K562 (cell line): ENCODE measurements at regions not wholly inside any gene's neighbourhood (a gene's known extent, or its start where the extent isn't known, plus 50 kb on each side); places are given as distances from the start of the nearest gene placed in this dataset.
A peak's percentile ranks its signal among the peaks of the same experiment; 100 is the strongest.
"Not testable (repeated sequence)": the region's sequence is repeated elsewhere in the genome, so short reads cannot be mapped to it uniquely, and the experiment has no call there.

Experiments used
- ATAC-seq: fragments of 200-7000 bp; cut with Tn5 transposase; 3 replicates; pipeline ENCODE4 v1.9.1; 2020; ENCODE audit warnings: moderate library complexity
- BruUV-seq: library from RNA; stranded (reverse); fragments of 400-500 nt; replicated peaks from 2 replicates; lab custom pipeline; 2021; lab: Mats Ljungman, UMichigan
- CTCF ChIA-PET: fragments of 300-600 bp; formaldehyde crosslinking; extraction: SDS; loops from one replicate; lab custom pipeline; 2021; ENCODE audit warnings: low intra/inter-chr PET ratio; lab: Yijun Ruan, JAX
- POLR2A ChIA-PET: fragments of 300-600, 350-650 bp; sonication (Branson Sonifier 250); formaldehyde crosslinking; extraction: SDS; loops from one replicate; lab custom pipeline; 2021; ENCODE audit warnings: antibody characterized with exemption, inconsistent platforms; lab: Yijun Ruan, JAX
- DNase-seq, 4 experiments: peaks; one replicate each; pipeline versions ENCODE4 v3.0.0 to v3.0.0-alpha.2; 2011 to 2018; ENCODE audit warnings: low spot score in 3 of 4, mixed read lengths in 3 of 4; ENCODE audit errors: extremely low read depth in 1 of 4
- FAIRE-seq: peaks from 2 replicates; lab custom pipeline; 2011; peaks lifted over from hg19 to GRCh38; lab: Jason Lieb, UNC
- H2AFZ ChIP-seq: 2 replicates; pipeline ENCODE4 v1.6.0; 2011; ENCODE audit warnings: low read depth, low read length, control low read depth, inconsistent platforms
- H3K27ac ChIP-seq: fragments of 200-600 bp; 3 replicates; pipeline ENCODE4 v1.8.0; 2011; ENCODE audit warnings: low read depth, mild to moderate bottlenecking, control low read depth, inconsistent platforms, low read length, moderate library complexity, mixed read lengths; ENCODE audit errors: extremely low read depth
- H3K27me3 ChIP-seq, 2 experiments: fragments of 300-600 bp in 1 of 2; 2 replicates in 1 of 2; 3 replicates in 1 of 2; pipeline versions ENCODE4 v1.6.0 to v1.8.0; 2011; ENCODE audit warnings: inconsistent platforms in 2 of 2, low read length in 2 of 2, mild to moderate bottlenecking in 1 of 2, mixed read lengths in 1 of 2, moderate library complexity in 1 of 2; ENCODE audit not compliant: control insufficient read depth in 2 of 2, insufficient read depth in 2 of 2
- H3K36me3 ChIP-seq: fragments of 300-600 bp; 3 replicates; pipeline ENCODE4 v1.8.0; 2011; ENCODE audit warnings: mild to moderate bottlenecking, low read length, inconsistent platforms; ENCODE audit not compliant: control insufficient read depth, insufficient read depth
- H3K4me1 ChIP-seq, 2 experiments: fragments of 200-600 bp in 1 of 2; replicated peaks in 1 of 2; 2 replicates in 1 of 2; 3 replicates in 1 of 2; pipeline versions ENCODE4 v1.5.1 to v1.8.0; 2011; ENCODE audit warnings: inconsistent platforms in 2 of 2, low read length in 2 of 2, mild to moderate bottlenecking in 1 of 2, mixed read lengths in 1 of 2, moderate library complexity in 1 of 2; ENCODE audit not compliant: control insufficient read depth in 2 of 2, insufficient read depth in 2 of 2
- H3K4me2 ChIP-seq: 2 replicates; pipeline ENCODE4 v1.6.1; 2011; ENCODE audit warnings: low read length, control low read depth, inconsistent platforms, mixed read lengths; ENCODE audit not compliant: insufficient read depth
- H3K4me3 ChIP-seq: fragments of 200-600 bp; sonication (generic), shearing (Covaris generic); 2 replicates; pipeline ENCODE4 v1.5.1; 2016; ENCODE audit warnings: control low read depth, inconsistent platforms
- H3K79me2 ChIP-seq: fragments of 200-600 bp; 3 replicates; pipeline ENCODE4 v1.8.0; 2011; ENCODE audit warnings: low read length, inconsistent platforms; ENCODE audit not compliant: control insufficient read depth, insufficient read depth
- H3K9ac ChIP-seq, 2 experiments: 2 replicates each; pipeline versions ENCODE4 v1.6.0 to v1.6.1; 2011; ENCODE audit warnings: low read depth in 2 of 2, low read length in 2 of 2, control low read depth in 1 of 2, inconsistent platforms in 1 of 2, mild to moderate bottlenecking in 1 of 2, mixed read lengths in 1 of 2; ENCODE audit not compliant: insufficient read depth in 1 of 2
- H3K9me1 ChIP-seq: one replicate; pipeline ENCODE4 v1.6.0; 2011; ENCODE audit warnings: inconsistent platforms, mild to moderate bottlenecking, low read length, moderate library complexity; ENCODE audit not compliant: control insufficient read depth, insufficient read depth
- H3K9me3 ChIP-seq: replicated peaks from 2 replicates; pipeline ENCODE4 v1.5.1; 2011; ENCODE audit warnings: low read depth, low read length, inconsistent platforms; ENCODE audit not compliant: control insufficient read depth, insufficient read depth
- H4K20me1 ChIP-seq: replicated peaks from 2 replicates; pipeline ENCODE4 v1.6.1; 2011; ENCODE audit warnings: low read length, inconsistent platforms, mixed read lengths; ENCODE audit not compliant: control insufficient read depth, insufficient read depth
- ATF2 ChIP-seq: sonication (generic); formaldehyde crosslinking; IDR thresholded peaks from 2 replicates; pipeline ENCODE4 v1.8.1; 2022; ENCODE audit warnings: missing genetic modification reagents
- FOXK2 ChIP-seq, 2 experiments: fragments of 450-650 bp; IDR thresholded peaks in 1 of 2; conservative IDR thresholded peaks in 1 of 2; 2 replicates each; pipeline ENCODE4 v1.6.1; 2016; ENCODE audit warnings: low read depth in 2 of 2, mild to moderate bottlenecking in 1 of 2
- NR2C1 ChIP-seq, 2 experiments: fragments of 450-650 bp; IDR thresholded peaks; 2 replicates each; pipeline ENCODE4 v1.6.1; 2017; ENCODE audit warnings: mild to moderate bottlenecking in 2 of 2, antibody characterized with exemption in 1 of 2, inconsistent platforms in 1 of 2, missing compliant biosample characterization in 1 of 2, missing genetic modification characterization in 1 of 2
- NR2C2 ChIP-seq, 2 experiments: fragments of 200-800 bp in 1 of 2; sonication (Bioruptor generic) in 1 of 2; sonication (generic) in 1 of 2; formaldehyde crosslinking in 1 of 2; IDR thresholded peaks; 2 replicates each; pipeline versions ENCODE4 v1.6.1 to v1.8.0; 2016 to 2022; ENCODE audit warnings: mild to moderate bottlenecking in 1 of 2, missing compliant biosample characterization in 1 of 2, missing genetic modification characterization in 1 of 2, missing genetic modification reagents in 1 of 2
- SMARCE1 ChIP-seq: fragments of 450-650 bp; IDR thresholded peaks from 2 replicates; pipeline ENCODE4 v1.7.1; 2016; ENCODE audit warnings: mild to moderate bottlenecking
- SOX6 ChIP-seq: fragments of 450-650 bp; IDR thresholded peaks from 2 replicates; pipeline ENCODE4 v1.6.1; 2014; ENCODE audit warnings: mild to moderate bottlenecking
- SPI1 ChIP-seq: IDR thresholded peaks from 2 replicates; pipeline ENCODE4 v1.6.1; 2011; ENCODE audit warnings: low read depth, low read length, control low read depth, borderline replicate concordance
- ZBED1 ChIP-seq: IDR thresholded peaks from 2 replicates; pipeline ENCODE4 v1.6.1; 2014
- ZNF263 ChIP-seq: sonication (generic); formaldehyde crosslinking; IDR thresholded peaks from 2 replicates; pipeline ENCODE4 v1.8.0; 2022; ENCODE audit warnings: mild to moderate bottlenecking, missing genetic modification reagents, borderline replicate concordance
- WGBS: fragments of 100-300 bp; shearing (Covaris generic); methylation state at CpG from one replicate; pipeline ENCODE4 v1.1.6; 2016; ENCODE audit warnings: low coverage, mixed read lengths; ENCODE audit not compliant: insufficient coverage; ENCODE audit errors: missing lambda C conversion rate; 5-methylcytosine and 5-hydroxymethylcytosine counted together
- in situ Hi-C: fragments of 300-500 bp; cut with MboI; formaldehyde crosslinking; loops from 4 replicates; pipeline ENCODE4 v1.15.0; 2018; ENCODE audit warnings: inconsistent platforms, mixed read lengths
- intact Hi-C: fragments of 100-400 bp; cut with micrococcal nuclease; formaldehyde crosslinking; loops from 2 replicates; pipeline ENCODE4 v1.14.2; 2022
- TF ChIP-seq, protein P1 (sequence below): fragments of 450-650 bp; IDR thresholded peaks from 2 replicates; pipeline ENCODE4 v1.6.1; 2016

DNA sequence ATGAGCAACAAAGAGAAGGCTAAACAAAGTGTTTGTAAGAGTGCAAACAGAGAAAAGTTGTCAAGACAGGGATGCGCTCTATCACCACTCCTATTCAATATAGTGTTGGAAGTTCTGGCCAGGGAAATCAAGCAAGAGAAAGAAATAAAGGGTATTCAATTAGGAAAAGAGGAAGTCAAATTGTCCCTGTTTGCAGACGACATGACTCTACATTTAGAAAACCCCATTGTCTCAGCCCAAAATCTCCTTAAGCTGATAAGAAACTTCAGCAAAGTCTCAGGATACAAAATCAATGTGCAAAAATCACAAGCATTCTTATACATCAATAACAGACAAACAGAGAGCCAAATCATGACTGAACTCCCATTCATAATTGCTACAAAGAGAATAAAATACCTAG is 143.4 kb upstream of the POGK start:
- H3K9ac ChIP-seq, in situ Hi-C loops, H2AFZ ChIP-seq, H4K20me1 ChIP-seq, H3K4me3 ChIP-seq, DNase-seq, H3K27me3 ChIP-seq, intact Hi-C loops, H3K27ac ChIP-seq, H3K79me2 ChIP-seq, BruUV-seq, CTCF ChIA-PET, H3K36me3 ChIP-seq, H3K4me2 ChIP-seq, ATAC-seq, FAIRE-seq, H3K9me1 ChIP-seq, H3K9me3 ChIP-seq: not testable (repeated sequence)
- 44% methylated on average over 2 of the region's 2 CpGs for WGBS
- POLR2A ChIA-PET: interaction anchor here (0.6 to 0.8 kb wide), 2 partner anchors 10 to 626 kb away, joined by 3 read pairs; no protein-coding TSS in a partner anchor
- TF ChIP-seq SOX6: peak; percentile 58; the same call in 1 of the 2 replicates
- peak; percentile 68; the same call in 1 of the 2 replicates for TF ChIP-seq SMARCE1
- TF ChIP-seq SPI1: peak; percentile 62
- peaks cover 8 to 67% of the 10 kb centered on the region in 2 experiments; a peak in 4 of 5 replicates for H3K4me1 ChIP-seq

- POLR2A ChIA-PET: interaction anchor here (3.2 kb wide), 1 partner anchor 9 kb away, joined by 16 read pairs; no protein-coding TSS in a partner anchor
- TF ChIP-seq FOXK2 (conservative IDR thresholded peaks at IDR 0.05 in 1 of 2, IDR thresholded peaks at IDR 0.05 in 1 of 2; ENCODE audit: low read depth in 2 of 2) (peak in 1 of 2 experiments; percentile 17; a peak in 1 of 4 replicates), NR2C2 (CRISPR knock-in tag; IDR thresholded peaks at IDR 0.05) (no peak), NR2C2 (tag; IDR thresholded peaks at IDR 0.05) (peak; percentile 70), ZNF263 (CRISPR knock-in tag) (no peak), ATF2 (CRISPR knock-in tag) (no peak), ZBED1 (no peak), NR2C1 (IDR thresholded peaks at IDR 0.05) (peak; percentile 73), NR2C1 (tag; IDR thresholded peaks at IDR 0.05) (no peak; the same call in 1 of the 2 replicates)
- TF ChIP-seq, protein P1, sequence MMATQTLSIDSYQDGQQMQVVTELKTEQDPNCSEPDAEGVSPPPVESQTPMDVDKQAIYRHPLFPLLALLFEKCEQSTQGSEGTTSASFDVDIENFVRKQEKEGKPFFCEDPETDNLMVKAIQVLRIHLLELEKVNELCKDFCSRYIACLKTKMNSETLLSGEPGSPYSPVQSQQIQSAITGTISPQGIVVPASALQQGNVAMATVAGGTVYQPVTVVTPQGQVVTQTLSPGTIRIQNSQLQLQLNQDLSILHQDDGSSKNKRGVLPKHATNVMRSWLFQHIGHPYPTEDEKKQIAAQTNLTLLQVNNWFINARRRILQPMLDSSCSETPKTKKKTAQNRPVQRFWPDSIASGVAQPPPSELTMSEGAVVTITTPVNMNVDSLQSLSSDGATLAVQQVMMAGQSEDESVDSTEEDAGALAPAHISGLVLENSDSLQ: peak; percentile 40; the same call in 1 of the 2 replicates
Observed at GRCh38 chr1:166698771-166699170, 140.5 kb upstream of the POGK start.

More at GRCh38 chr1:166698771-166699170, 140.5 kb upstream of the POGK start:
- WGBS: 5% methylated on average over 4 of the region's 4 CpGs
- Histone ChIP-seq H3K9me1 (no peaks in the 10 kb centered on the region), H2AFZ (peak overlapping the region; percentile 77), H3K4me1 (peaks cover 11 to 72% of the 10 kb centered on the region in 2 experiments; a peak in 4 of 5 replicates), H3K27me3 (no peaks in the 10 kb centered on the region), H3K4me2 (no peak overlapping the region), H3K4me3 (no peak overlapping the region), H3K9ac (no peak overlapping the region), H3K27ac (no peak overlapping the region; the same call in 2 of the 3 replicates), H3K79me2 (no peaks in the 10 kb centered on the region), H4K20me1 (no peaks in the 10 kb centered on the region), H3K9me3 (no peaks in the 10 kb centered on the region), H3K36me3 (no peaks in the 10 kb centered on the region)
- CTCF ChIA-PET: no interaction called here
- peak; percentile 67 for FAIRE-seq
- peak; percentile 75 for ATAC-seq
- DNase-seq: peak in 2 of 4 experiments; percentile 49 to 63
- intact Hi-C loops: loop anchor here (1.0 kb wide), 1 partner anchor 32 kb away; no protein-coding TSS in a partner anchor
- BruUV-seq: no TSS peak
- in situ Hi-C loops: no loop called here
